Stimulated activated CD4-positive, alpha-beta T cell treated with anti-CD3 and anti-CD28 coated beads, Interleukin-4, amount 100 ng/mL, for 24 hours (primary cell): ENCODE measurements at regions not wholly inside any gene's neighbourhood (a gene's known extent, or its start where the extent isn't known, plus 50 kb on each side); places are given as distances from the start of the nearest gene placed in this dataset.

Source experiments
- DNase-seq: peaks from one replicate; pipeline ENCODE4 v3.0.0-alpha.2; 2020

DNA sequence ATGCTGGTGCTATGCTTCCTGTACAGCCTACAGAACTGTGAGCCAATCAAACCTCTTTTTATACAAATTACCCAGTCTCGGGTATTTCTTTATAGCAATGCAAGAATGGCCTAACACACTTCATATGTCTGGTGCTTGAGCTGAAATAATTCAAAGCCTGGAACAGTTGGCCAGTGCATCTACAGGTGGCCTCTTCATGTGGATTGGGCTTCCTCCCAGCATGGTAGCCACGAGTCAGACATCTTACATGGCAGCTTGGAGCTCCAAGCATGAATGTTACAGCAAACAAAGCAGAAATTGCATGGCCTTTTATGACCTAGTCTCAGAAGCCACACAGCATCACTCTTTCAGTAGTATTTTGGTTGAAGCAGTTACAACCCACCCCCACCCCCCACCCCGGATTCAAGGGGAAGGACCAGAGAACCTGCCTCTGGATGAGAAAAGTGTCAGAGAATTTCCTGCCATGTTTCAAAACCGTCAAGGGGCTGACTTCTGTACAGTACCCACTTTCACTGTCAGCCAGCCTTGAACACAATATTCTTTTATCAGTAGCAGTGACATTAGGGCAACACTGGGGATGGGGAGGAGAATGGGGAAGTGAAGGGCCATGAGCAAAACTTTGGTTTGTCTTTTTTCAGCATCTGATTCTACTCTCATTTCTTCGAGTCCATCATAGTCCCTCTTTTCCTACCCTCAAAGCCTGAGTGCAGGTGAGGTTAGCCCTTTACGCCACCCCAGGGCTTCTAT is 368.7 kb downstream of the BCOR start:
- no peak for DNase-seq

DNA sequence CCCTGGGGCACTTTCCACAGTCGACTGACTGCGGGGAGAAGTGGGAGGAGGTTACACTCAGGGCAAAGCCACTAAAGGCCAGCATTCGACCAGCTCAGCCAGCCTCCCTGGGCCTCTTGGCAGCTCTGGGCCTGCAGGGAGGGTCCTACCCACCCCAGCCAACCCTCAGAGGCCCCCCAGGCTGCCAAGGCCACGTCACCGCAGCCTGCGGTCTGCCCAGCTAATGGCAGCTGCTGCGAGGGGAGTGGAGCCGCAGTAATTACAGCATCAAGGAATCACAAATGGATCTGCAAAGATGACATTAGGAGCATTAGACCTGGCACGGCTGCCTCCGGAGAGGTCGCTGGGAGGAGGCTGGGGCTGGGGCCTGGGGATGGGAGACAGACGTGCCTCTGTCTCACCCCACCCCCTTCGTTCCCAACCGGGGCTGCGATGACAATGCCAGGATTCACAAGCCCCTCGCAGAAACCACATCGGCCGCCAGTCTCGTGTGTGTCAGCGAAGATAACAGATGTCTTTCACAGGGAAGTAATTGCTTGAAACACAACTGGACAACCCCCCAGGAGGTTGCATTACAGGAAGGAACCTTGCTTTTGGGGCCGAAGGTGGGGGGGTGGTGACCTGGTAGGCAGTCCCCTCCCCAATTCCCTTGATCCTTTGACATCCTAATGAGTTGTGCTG is 367.6 kb downstream of the BCOR start:
- DNase-seq: no peak

- DNase-seq: peak; percentile 64
These were observed 367.0 kb downstream of the BCOR start for GRCh38 chrX:39730662-39731329.

DNA sequence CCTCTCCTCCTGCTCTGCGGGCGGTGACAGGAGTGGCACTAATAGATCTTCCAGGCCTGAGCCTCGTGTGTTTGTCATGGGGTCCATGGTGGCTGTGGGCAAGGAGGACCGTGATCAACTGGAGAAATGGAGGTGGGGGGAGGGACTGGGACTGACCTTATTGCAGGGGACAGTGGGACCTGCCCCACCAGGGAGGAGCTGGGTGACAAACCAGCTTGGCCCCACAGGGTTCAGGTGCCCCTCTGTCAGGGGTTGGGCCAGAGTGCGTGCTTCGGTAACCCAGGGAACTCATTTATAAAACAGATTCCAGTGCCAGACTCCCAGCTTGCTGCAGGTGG is 366.5 kb downstream of the BCOR start:
- no peak for DNase-seq

DNA sequence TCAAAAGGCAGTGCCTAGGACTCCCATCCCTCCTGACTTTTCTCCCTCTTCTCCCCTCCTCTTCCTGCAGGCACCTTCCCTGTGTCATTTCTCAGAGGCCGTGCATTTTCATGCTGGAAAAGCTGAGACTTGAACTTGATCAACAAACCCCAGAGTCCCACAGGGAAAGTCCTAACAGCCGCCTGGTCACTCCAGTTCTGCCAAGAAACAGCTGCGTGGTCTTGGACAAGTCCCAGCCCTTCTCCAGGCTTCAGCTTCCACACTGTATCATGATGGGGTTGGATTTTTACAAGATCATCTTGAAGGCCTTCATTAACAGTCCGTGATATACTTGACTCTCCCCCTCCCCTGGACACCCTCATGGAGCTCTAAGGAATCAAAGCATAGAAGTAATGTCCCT is 366.0 kb downstream of the BCOR start:
- DNase-seq: no peak

DNA sequence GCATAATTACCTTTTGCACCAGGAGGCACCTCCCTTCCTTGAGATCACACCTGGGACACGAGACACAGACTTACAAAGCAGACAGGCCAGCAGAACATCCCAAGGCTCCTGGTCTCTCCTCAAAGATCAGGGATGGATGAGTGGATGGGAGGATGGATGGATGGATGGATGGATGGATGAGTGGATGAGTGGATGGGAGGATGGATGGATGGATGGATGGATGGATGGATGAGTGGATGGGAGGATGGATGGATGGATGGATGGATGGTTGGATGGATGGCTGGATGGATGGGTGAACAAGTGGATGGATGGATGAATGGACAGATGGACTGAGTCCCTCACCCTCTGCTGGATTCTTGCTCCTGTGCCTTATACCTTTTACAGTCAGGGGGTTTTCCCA is 364.0 kb downstream of the BCOR start:
- no peak for DNase-seq

GRCh38 chrX:39734174-39734776 is 363.5 kb downstream of the BCOR start:
- no peak for DNase-seq

GRCh38 chrX:39736216-39737211 is 361.2 kb downstream of the BCOR start:
- DNase-seq: no peak

- no peak for DNase-seq
These were observed 358.2 kb downstream of the BCOR start for GRCh38 chrX:39739585-39739984.

GRCh38 chrX:39740078-39740477 is 357.7 kb downstream of the BCOR start:
- DNase-seq: no peak

GRCh38 chrX:39741904-39742303 is 355.9 kb downstream of the BCOR start:
- no peak for DNase-seq

GRCh38 chrX:39745818-39746217 is 351.9 kb downstream of the BCOR start:
- no peak for DNase-seq

DNA sequence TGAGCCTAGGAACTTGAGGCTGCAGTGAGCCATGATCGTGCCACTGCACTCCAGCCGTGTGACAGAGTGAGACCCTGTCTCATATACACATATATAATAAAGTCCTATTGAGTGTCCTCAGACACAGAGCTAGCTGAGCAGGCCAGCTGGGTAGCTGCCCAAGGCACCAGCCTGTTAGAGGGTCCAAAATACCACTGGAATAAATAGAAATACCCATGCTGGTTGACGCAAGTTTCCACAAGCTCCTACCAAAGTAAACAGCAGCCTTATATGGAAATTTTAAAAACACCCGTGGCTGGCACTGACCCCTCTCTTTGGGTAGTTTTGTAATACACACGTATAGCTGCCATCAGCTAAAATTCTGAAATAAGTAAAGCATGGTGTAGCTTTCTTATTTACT is 348.6 kb downstream of the BCOR start:
- DNase-seq: no peak

DNA sequence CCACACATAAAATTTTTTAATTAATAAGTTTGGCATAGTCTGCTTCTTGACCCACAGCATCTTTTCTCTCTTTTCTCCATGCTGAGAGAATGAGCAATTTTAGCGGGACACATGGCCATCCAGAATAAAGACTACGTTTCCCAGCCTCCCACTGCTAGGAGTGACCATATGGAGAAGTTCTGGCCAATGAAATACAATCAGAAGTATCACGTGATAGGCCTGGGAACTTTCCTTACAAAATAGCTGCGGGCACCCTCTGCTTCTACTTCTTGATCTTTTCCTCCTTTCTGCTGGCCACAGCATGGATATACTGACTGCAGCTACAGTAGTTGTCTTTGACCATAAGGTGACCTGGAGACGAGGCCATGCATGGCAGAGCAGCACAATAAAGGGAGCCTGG is 348.0 kb downstream of the BCOR start:
- DNase-seq: no peak

GRCh38 chrX:39750256-39750790 is 347.4 kb downstream of the BCOR start:
- DNase-seq: no peak

DNA sequence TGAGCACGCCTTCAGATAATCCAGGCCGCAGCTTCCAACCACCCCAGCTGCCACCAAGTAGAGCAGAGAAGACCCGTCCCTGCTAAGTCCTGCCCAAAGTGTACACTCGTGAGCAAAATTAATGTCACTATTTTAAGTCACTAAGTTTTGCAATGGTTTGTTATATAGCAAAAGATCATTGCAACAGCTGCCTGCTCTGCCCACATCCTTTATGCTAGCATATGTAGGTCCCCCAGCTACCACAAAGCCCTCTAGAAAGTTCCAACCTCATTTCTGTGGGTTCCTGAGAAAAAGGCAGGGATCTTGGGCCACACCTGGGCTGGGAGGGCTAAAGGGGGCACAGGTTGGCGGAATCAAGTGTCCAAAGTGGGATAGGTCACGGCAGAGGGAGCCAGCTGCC is 346.9 kb downstream of the BCOR start:
- DNase-seq: no peak

- DNase-seq: no peak
These were observed 344.9 kb downstream of the BCOR start for GRCh38 chrX:39752815-39753214.

- no peak for DNase-seq
These were observed 344.3 kb downstream of the BCOR start for GRCh38 chrX:39753293-39753996.

- DNase-seq: no peak
These were observed 342.4 kb downstream of the BCOR start for GRCh38 chrX:39755143-39756032.

DNA sequence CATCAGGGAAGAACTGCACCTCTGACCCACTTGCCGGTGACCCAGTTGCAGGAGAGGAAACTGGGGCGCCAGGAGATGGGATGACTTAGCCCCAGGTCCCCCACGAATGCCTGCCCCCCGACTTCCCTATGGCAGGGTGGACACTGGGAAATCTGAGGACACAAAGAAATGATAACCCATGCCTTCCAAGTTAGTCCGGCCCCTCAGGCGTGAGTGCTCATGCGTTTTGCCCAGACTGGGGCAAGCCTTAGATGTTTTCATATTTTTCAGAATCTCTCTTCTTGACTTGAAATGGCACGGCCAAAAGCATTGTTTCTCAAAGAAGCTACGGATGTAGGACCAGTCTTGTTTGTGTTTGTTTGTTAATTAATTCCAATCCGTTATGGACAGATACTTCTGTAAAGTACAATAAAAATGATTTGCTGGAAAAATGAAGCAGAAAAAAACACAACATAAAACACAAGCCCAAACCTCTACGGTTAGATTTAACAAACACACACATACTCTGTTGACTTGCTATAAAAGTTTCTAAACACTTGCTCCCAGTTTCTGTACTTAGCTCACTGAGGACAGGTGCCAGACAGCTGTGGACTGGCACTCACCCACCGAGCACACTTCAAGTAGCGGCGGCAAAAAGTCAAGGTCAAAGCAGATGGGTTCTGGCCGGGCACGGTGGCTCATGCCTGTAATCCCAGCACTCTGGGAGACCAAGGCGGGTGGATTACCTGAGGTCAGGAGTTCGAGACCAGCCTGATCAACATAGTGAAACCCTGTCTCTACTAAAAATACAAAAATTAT is 341.5 kb downstream of the BCOR start:
- no peak for DNase-seq
